ENCODE measurements at regions not wholly inside any gene's neighbourhood (a gene's known extent, or its start where the extent isn't known, plus 50 kb on each side); places are given as distances from the start of the nearest gene placed in this dataset.

- in situ Hi-C loops (cut with MboI; ENCODE audit: low pct_unique_long_range_greater_than_20kb, low sequenced_read_pairs, unreplicated experiment) = no loop called here
- TF ChIP-seq CTCF (IDR thresholded peaks at IDR 0.05; ENCODE audit: extremely low read depth, insufficient read depth, missing control alignments) = no peak
- DNase-seq (ENCODE audit: low spot score) = no peak
Observed at GRCh38 chr11:19594326-19594725, 118.3 kb upstream of the NAV2 start.

- in situ Hi-C loops (cut with MboI; ENCODE audit: low pct_unique_long_range_greater_than_20kb, low sequenced_read_pairs, unreplicated experiment) = no loop called here
- TF ChIP-seq CTCF (IDR thresholded peaks at IDR 0.05; ENCODE audit: extremely low read depth, insufficient read depth, missing control alignments) = no peak
- DNase-seq (ENCODE audit: low spot score) = no peak
Observed at GRCh38 chr11:19592842-19593241, 119.8 kb upstream of the NAV2 start.

GRCh38 chr11:19589567-19590260, 122.9 kb upstream of the NAV2 start:
- DNase-seq (ENCODE audit: low spot score) = no peak
- in situ Hi-C loops (cut with MboI; ENCODE audit: low pct_unique_long_range_greater_than_20kb, low sequenced_read_pairs, unreplicated experiment) = no loop called here
- TF ChIP-seq CTCF (IDR thresholded peaks at IDR 0.05; ENCODE audit: extremely low read depth, insufficient read depth, missing control alignments) = no peak

DNA sequence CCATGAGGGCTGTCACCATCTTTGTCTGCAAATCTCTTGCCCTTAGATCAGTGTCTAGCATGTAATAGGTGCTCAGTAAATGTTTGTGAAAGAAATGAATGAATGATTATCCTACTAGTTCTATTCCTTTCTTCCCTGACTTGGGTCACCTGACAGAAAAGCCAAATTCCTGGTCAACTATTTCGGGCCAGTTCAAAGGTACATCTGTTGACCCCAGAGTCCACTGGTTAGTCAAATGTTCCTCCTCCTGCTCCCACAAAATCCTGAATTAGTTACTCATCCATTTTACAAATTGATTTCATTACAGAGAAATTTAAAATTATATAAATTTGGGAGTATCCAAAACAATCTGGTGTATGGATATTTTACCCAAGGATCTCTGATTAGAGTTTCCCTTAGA, 124.7 kb upstream of the NAV2 start:
- in situ Hi-C loops (cut with MboI; ENCODE audit: low pct_unique_long_range_greater_than_20kb, low sequenced_read_pairs, unreplicated experiment) = no loop called here
- no peak for TF ChIP-seq CTCF (IDR thresholded peaks at IDR 0.05; ENCODE audit: extremely low read depth, insufficient read depth, missing control alignments)
- no peak for DNase-seq (ENCODE audit: low spot score)

- DNase-seq (ENCODE audit: low spot score) = no peak
- TF ChIP-seq CTCF (IDR thresholded peaks at IDR 0.05; ENCODE audit: extremely low read depth, insufficient read depth, missing control alignments) = no peak
- in situ Hi-C loops (cut with MboI; ENCODE audit: low pct_unique_long_range_greater_than_20kb, low sequenced_read_pairs, unreplicated experiment) = no loop called here
Observed at GRCh38 chr11:19580646-19581045, 132.0 kb upstream of the NAV2 start.

- no peak for TF ChIP-seq CTCF (IDR thresholded peaks at IDR 0.05; ENCODE audit: extremely low read depth, insufficient read depth, missing control alignments)
- DNase-seq (ENCODE audit: low spot score) = no peak
- in situ Hi-C loops (cut with MboI; ENCODE audit: low pct_unique_long_range_greater_than_20kb, low sequenced_read_pairs, unreplicated experiment) = no loop called here
Observed at GRCh38 chr11:19579957-19580356, 132.7 kb upstream of the NAV2 start.
